Left ventricle myocardium inferior (tissue), 1 donor: ENCODE measurements at regions not wholly inside any gene's neighbourhood (a gene's known extent, or its start where the extent isn't known, plus 50 kb on each side); places are given as distances from the start of the nearest gene placed in this dataset.

Source experiments
- DNase-seq: peaks from one replicate; pipeline ENCODE4 v3.0.0-alpha.2; 2020
- H3K27ac ChIP-seq: fragments of 200-600 bp; replicated peaks from 2 replicates; pipeline ENCODE4 v1.8.0; 2021
- H3K27me3 ChIP-seq: fragments of 200-600 bp; 2 replicates; pipeline ENCODE4 v1.8.0; 2021; ENCODE audit warnings: low read depth
- H3K36me3 ChIP-seq: fragments of 200-600 bp; 2 replicates; pipeline ENCODE4 v1.8.0; 2021
- H3K4me1 ChIP-seq: fragments of 200-600 bp; 2 replicates; pipeline ENCODE4 v1.8.0; 2021
- H3K4me3 ChIP-seq: fragments of 200-600 bp; 2 replicates; pipeline ENCODE4 v1.8.0; 2021; ENCODE audit warnings: mild to moderate bottlenecking, moderate library complexity
- H3K9me3 ChIP-seq: fragments of 200-600 bp; replicated peaks from 2 replicates; pipeline ENCODE4 v1.8.0; 2021
- CTCF ChIP-seq: fragments of 200-600 bp; IDR thresholded peaks from 2 replicates; pipeline ENCODE4 v1.8.0; 2021; ENCODE audit warnings: antibody characterized with exemption, mild to moderate bottlenecking, borderline replicate concordance
- intact Hi-C: fragments of 100-400 bp; cut with micrococcal nuclease; formaldehyde crosslinking; loops from one replicate; pipeline ENCODE4 v1.11.0; 2022
- donor health status: DM: no; HTN: yes; CAD: no; lungs with severe emphysema.

- Histone ChIP-seq H3K4me1 (no peaks in the 10 kb centered on the region), H3K27ac (no peak overlapping the region), H3K27me3 (peaks cover 12% of the 10 kb centered on the region), H3K9me3 (no peaks in the 10 kb centered on the region), H3K4me3 (no peak overlapping the region), H3K36me3 (no peaks in the 10 kb centered on the region)
- intact Hi-C loops = loop anchor here (10.0 kb wide), 1 partner anchor 375 kb away; no protein-coding TSS in a partner anchor
- no peak for DNase-seq
- TF ChIP-seq CTCF = peak; percentile 53
These were observed 50.8 kb upstream of the PLAAT1 start for GRCh38 chr3:193190146-193190786.
